ENCODE measurements at regions not wholly inside any gene's neighbourhood (a gene's known extent, or its start where the extent isn't known, plus 50 kb on each side); places are given as distances from the start of the nearest gene placed in this dataset.

GRCh38 chr3:46145147-46145546 lies 63.0 kb downstream of the CCR1 start:
- FAIRE-seq (no peak), DNase-seq (ENCODE audit: extremely low read depth in 1 of 4, low spot score in 3 of 4) (no peak), ATAC-seq (no peak)
- 0% methylated on average over 1 of the region's 1 CpG for WGBS (ENCODE audit: insufficient coverage, low coverage, missing lambda C conversion rate)
- no TSS peak for BruUV-seq (replicated peaks)
- H3K27me3 ChIP-seq (ENCODE audit: control insufficient read depth in 2 of 2, insufficient read depth in 2 of 2, low read length in 2 of 2): peaks cover 11 to 35% of the 10 kb centered on the region in 2 experiments; a peak in 4 of 5 replicates
- H3K9me3 ChIP-seq (replicated peaks; ENCODE audit: control insufficient read depth, insufficient read depth, low read depth, low read length): no peaks in the 10 kb centered on the region
- H4K20me1 ChIP-seq (replicated peaks; ENCODE audit: control insufficient read depth, insufficient read depth, low read length): no peaks in the 10 kb centered on the region
- in situ Hi-C loops (cut with MboI) (no loop called here), intact Hi-C loops (cut with micrococcal nuclease) (no loop called here)
- POLR2A ChIA-PET: no interaction called here
- TF ChIP-seq ZNF23 (CRISPR knock-in tag; IDR thresholded peaks at IDR 0.05) (no peak), SAFB2 (IDR thresholded peaks at IDR 0.05; ENCODE audit: borderline replicate concordance, low read depth, low read length, severe bottlenecking) (no peak), XRCC3 (IDR thresholded peaks at IDR 0.05) (no peak), ZNF318 (IDR thresholded peaks at IDR 0.05; ENCODE audit: borderline replicate concordance in 1 of 2, low read depth in 1 of 2) (no peak), MXI1 (IDR thresholded peaks at IDR 0.05; ENCODE audit: low read depth, low read length) (no peak), PHB (CRISPR knock-in tag; IDR thresholded peaks at IDR 0.05) (no peak), SIRT6 (IDR thresholded peaks at IDR 0.05; ENCODE audit: low read depth, low read length) (no peak)
- H3K4me3 ChIP-seq: no peak overlapping the region
- no peak overlapping the region for H3K4me2 ChIP-seq (ENCODE audit: insufficient read depth, low read length)
- no peak overlapping the region for H2AFZ ChIP-seq (ENCODE audit: low read depth, low read length)
- no peak overlapping the region for H3K9ac ChIP-seq (ENCODE audit: insufficient read depth in 1 of 2, low read depth in 2 of 2, low read length in 2 of 2)
- CTCF ChIA-PET (ENCODE audit: low intra/inter-chr PET ratio): no interaction called here
- H3K79me2 ChIP-seq (ENCODE audit: control insufficient read depth, insufficient read depth, low read length): no peaks in the 10 kb centered on the region
- H3K4me1 ChIP-seq (replicated peaks in 1 of 2; ENCODE audit: control insufficient read depth in 2 of 2, insufficient read depth in 2 of 2, low read length in 2 of 2): no peaks in the 10 kb centered on the region
- no peak overlapping the region for H3K27ac ChIP-seq (ENCODE audit: extremely low read depth, low read depth, low read length)
- no peaks in the 10 kb centered on the region for H3K36me3 ChIP-seq (ENCODE audit: control insufficient read depth, insufficient read depth, low read length)
- no peaks in the 10 kb centered on the region for H3K9me1 ChIP-seq (ENCODE audit: control insufficient read depth, insufficient read depth, low read length)
